Kidney capillary endothelial cell (primary cell): ENCODE measurements at regions not wholly inside any gene's neighbourhood (a gene's known extent, or its start where the extent isn't known, plus 50 kb on each side); places are given as distances from the start of the nearest gene placed in this dataset.
"Not testable (repeated sequence)": the region's sequence is repeated elsewhere in the genome, so short reads cannot be mapped to it uniquely, and the experiment has no call there.

Experiments used
- DNase-seq: peaks from one replicate; pipeline ENCODE4 v3.0.0-alpha.2; 2018; ENCODE audit warnings: low spot score

GRCh38 chr21:5103880-5104561, 5417.4 kb upstream of the TPTE start:
- not testable (repeated sequence) for DNase-seq

DNA sequence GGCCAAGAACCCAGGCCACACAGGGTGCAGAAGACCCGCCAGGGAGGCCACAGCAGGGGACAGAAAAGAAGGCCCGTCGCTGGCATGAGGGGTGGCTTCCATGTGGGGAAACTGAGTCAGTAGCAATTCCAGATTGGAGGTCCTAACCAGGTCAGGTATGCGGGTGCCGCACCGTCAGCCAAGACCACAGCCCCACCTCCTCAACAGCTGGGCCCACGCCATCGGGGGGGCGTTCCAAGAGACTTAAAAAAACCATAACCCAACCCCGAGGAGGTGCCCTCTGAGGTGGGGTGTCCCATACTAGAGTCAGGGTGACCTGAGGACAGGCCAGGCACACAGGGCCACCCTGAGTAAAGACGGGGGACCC, 5416.8 kb upstream of the TPTE start:
- not testable (repeated sequence) for DNase-seq

DNA sequence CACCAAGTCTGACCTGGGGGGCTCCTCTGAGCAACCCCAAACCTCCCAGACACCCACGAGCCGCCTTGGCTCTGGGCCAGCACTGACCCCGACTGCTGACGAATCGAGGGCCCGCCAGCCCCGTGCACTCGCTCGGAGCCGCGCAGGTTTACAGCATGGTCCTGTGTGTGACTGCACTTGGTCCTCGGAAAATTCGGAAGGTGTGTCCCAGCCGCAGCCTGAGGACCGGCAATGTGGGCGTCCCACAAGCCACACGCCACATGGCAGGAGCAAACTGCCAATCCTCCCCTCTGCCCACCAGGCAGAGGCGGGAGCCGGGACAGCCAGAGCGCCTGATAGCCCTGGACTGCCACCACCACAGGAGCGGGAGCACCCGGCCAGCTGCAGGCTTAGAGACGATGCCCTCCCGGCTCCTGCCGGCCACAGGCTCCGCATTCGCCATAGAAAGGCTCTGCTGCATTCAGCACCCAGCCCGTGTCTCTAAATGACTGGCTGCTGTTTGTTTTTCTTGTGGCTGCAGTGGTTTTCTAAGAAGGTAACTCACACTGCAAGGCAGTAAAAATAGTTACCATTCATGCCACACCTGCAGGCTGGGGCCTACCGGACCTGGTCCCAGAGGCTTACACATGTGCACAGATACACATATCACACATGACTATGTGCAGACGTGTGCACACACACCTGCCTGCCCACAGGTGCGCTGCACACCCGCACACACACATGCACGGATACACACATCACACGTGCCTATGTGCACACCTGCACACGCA, 5415.3 kb upstream of the TPTE start:
- DNase-seq: not testable (repeated sequence)

GRCh38 chr21:5106767-5107464, 5414.5 kb upstream of the TPTE start:
- not testable (repeated sequence) for DNase-seq

DNA sequence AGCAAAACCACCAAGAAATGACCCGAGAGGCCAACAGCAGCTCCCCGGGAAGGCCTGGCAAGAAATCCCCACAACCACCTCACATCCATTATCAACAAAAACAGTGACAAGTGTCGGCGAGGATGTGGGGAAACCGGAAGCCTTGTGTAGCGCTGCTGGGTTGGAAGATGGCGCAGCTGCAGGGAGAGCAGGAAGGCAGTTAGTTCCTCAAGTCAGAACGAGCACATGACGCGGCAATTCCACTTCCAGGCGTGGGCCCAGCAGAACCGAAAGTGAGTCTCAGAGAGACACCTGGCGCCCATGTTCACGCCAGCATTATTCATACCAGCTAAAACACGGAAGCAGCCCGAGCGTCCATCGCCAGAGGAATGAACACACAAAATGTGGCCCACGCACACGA, 5413.7 kb upstream of the TPTE start:
- not testable (repeated sequence) for DNase-seq

DNA sequence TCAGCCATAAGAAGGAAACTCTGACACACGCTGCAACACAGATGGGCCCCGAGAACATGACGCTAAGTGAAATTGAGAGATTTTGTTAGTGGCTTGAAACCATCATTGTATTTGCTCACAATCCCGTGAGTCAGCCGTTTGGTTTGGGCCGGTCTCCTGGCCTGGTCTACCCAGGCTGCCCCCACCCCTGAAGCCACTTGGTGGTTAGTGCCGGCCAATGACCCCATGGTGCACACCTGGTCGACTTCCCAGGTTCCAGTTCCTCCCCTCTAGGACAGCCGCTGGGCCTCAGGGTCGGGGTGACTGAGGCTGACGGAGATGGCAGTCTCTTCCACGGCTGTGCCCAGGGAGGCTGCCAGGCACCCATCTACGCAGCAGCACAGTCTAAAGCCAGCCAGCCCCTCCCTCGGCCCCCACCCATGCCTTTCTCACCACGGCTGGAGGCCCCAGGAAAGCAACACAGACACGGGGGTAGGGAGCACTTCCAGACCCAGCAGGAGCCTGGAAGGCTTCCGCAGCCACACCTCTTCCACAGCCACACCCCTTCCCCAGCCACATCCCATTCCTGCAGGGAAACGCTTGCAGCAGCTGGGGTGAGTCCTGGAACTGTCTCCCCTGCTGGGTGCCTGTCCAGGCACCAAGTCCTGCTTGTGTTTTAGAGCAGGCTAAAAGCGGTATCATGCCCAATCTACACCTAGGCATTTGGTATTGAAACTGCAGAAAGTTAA, 5413.2 kb upstream of the TPTE start:
- not testable (repeated sequence) for DNase-seq

DNA sequence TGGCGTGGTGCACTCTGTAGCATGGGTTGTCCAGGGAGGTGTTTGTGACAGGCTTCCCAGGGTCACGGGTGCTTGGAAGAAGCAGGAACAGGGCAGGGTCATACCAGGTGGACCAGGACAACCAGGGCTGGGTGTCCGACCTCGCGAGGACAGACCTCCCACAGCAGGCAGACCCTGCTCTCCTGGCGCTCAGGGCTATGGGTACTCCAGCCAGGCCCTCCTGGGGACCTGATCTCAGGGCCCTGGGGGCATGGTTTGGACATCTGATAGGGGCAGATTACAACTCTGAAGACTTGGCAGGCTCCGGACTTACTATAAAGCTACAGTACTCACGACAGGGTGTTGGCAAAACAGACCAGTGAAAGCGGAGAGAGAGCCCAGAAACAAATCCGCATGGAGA, 5410.2 kb upstream of the TPTE start:
- not testable (repeated sequence) for DNase-seq

- not testable (repeated sequence) for DNase-seq
Observed at GRCh38 chr21:5113092-5113491, 5408.3 kb upstream of the TPTE start.

DNA sequence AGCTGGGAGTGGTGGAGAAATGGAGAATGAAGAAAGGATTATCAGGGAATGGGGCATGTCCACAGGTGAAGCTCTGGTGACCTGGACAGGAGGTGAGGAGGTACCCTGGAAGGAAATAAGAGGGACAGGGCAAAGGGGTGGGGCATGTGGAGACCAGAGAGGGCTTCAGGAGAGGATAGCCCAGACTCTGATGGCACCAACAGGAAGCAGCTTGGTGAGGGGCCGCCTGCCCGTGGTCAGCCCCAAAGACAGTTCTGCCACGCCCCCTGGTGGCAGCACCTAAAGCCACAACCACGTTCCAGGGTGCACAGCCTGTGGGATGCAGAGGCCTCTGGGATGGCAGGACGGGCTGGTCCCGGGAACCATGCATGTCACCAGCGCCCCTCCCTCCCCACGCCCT, 5406.9 kb upstream of the TPTE start:
- not testable (repeated sequence) for DNase-seq

DNA sequence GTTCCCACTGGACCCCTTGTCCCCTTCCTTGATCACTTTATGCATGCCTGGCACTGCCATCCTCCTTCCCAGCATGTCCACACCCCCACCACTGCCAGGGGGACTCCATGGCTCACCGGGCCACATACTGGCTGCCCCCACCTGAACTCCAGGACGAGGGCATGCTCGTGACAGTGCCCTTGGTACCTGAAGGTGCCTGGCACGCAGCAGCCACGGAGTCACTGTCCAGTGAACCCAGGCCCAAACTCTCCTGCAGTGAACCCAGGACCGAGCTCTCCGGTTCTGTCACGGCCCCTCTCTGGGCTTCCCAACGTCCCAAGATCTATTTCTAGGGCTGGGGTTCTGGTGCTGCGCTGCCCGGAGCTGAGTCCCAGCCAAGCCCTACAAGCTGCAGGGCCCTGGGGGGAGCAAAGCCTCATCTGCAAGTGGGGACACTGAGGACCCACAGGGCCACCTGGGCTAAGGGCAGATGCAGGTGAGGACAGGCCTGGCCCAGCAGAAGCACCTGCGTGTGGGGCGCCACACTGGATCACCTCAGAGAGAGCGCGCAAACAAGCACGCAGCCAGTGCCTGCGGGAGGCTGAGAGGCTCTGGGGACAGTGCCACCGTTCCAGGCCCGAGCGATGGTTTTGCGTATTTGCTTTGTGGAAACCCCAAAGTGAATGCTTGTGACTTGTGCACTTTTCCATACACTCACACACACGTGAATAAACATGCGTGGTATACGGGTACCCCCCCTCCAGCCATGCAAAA, 5406.3 kb upstream of the TPTE start:
- DNase-seq: not testable (repeated sequence)

DNA sequence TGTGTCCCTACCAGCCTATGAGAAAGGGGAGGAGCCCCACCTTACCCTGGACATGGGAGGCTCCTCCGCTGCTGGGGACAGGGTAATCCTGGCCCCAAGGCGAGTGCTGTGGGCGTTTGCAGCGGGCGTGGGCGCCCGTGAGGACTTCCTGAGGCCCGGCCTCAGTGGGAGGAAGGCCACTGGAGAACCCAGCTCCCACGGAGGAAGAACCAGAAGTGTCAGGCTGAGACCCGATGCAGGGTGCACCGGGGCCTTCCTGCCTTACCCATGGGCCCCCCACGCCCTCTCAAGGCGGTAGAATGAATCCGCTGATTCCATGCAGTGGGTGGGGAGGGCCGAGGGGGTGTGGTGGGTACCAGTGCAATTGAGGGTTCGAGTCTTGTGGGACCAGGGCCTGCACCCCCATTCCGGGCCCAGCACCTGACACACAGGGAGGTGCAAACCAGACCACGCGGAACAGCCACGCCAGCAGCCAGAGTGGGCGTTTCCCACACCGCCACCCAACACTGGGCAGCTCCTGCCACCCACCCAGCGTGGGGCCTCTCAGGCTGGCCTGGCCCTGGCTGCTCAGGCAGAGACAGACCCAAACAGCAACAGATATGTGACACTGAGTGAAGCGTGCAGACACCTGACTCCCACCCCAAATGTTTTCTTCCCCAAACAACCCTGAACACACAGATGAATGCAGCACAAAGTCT, 5405.6 kb upstream of the TPTE start:
- not testable (repeated sequence) for DNase-seq

DNA sequence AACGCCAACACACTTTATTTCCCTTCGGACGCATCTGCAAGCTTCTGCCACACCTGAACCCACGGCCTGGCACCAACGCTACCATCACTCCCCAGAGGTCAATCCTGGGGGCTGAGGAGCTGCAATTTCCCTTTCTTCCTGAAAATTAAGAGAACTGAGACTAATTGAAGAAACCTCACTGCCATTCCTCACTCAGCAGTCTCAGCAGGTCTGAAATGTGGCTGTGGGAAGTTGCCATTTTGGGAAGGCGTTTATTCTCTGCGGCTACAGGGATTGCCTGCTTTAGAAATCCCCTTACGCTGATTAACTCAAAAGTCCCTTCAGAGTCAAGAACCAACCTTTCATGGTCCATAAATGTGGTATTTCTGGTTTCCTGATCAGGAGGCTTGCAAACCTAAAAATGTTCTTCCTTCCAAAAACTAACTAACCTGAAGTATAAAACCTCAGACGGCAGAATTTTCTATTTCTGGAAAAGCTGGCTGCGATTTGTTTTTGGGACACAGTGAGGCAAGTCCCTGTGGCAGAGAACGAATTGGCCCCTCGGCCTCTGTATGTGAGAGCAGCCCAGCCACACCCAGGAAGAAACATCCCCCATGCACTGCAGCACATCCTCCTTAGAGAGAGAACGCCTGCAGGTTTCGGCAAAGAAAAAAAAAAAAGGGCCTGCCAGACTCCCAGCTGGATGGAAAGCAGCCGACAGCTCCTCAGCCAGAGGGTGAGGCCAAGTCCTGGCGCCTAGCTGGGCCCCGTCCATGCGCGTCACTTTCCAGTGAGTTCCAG, 5404.8 kb upstream of the TPTE start:
- DNase-seq: not testable (repeated sequence)

DNA sequence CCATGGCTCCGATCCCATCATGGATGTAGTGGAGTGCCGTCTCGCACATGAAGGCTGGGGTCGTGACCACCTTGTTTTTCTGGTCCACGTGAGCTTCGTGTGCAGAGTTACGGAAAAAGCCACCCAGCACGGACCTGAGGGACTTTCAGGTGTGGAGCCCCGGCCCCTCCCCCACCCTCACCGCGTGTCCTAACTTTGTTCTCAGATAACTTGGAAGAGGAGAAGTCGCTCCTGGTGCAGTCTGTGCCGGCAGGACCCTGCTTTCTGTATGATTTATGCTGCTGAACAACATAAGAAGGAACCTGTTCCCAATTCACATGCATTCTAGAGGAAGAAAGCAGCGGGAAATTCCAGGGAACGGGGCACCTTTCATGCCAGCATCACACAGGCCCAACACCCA, 5404.2 kb upstream of the TPTE start:
- DNase-seq: not testable (repeated sequence)

GRCh38 chr21:5117666-5118295, 5403.6 kb upstream of the TPTE start:
- DNase-seq: not testable (repeated sequence)

DNA sequence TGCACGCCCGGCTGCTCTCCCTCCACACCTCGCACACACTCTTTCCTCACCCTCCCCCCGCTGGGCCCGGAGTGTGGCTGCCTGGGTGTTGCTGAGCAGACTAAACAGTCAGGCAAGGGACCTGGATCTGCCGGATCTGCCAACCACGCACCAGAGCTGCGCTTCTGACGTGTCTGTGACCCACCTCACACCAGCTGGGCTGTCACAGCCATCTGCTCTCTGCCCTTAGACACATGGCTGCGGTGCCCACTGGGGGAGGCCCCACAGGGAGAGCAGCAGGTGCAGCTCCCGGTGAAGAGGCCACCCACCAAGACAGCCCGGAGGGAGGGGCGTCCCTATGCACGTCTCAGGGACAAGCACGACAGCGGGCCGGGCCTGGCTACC, 5403.1 kb upstream of the TPTE start:
- DNase-seq: not testable (repeated sequence)

GRCh38 chr21:5119179-5119578, 5402.2 kb upstream of the TPTE start:
- not testable (repeated sequence) for DNase-seq

- DNase-seq: peak; percentile 30
Observed at GRCh38 chr21:5121399-5121798, 5400.0 kb upstream of the TPTE start.

DNA sequence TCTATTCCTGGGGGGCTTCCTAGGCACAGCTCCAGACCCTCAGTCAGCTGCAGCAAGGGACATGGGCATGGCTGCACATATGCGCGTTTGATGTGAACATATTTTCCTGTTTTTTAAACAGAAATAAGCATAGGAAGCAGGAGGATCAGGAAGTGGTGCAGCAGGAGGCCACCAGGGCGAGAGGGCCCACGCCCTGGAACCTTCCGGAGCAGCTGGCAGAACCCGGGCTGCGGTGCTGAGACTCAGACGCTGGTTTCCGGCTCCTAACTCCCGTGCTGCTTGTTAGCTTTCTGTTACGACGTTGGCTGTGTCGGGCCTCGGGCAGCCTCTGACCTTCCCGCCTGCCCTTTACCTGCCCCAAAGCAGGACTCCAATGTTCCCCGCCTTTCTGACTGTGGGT, 5399.5 kb upstream of the TPTE start:
- not testable (repeated sequence) for DNase-seq

DNA sequence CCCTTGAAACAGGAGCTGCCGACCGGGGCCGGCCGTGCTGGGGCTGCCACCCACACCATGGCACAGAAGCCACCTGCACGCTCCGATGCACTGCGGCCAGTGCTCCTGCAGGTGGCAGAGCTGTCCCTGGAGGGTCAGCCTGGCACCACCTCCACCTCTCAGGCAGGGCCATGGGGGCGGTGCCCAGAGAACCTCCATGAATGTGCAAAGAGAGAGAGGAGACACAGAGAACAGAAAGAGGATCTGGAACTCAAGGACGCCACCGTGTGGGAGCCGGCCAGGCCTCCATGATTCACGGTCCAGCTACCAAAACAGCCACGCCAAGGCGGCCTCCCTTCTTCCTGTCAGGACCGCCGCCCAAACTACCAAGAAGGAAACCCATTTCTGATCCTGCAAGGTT, 5397.7 kb upstream of the TPTE start:
- not testable (repeated sequence) for DNase-seq

GRCh38 chr21:5128261-5128660, 5393.1 kb upstream of the TPTE start:
- DNase-seq: peak; percentile 81
